Heart left ventricle (tissue), 13 donors: ENCODE measurements at regions not wholly inside any gene's neighbourhood (a gene's known extent, or its start where the extent isn't known, plus 50 kb on each side); places are given as distances from the start of the nearest gene placed in this dataset.
"Not testable (repeated sequence)": the region's sequence is repeated elsewhere in the genome, so short reads cannot be mapped to it uniquely, and the experiment has no call there.

Source experiments
- POLR2A ChIP-seq, 2 donors: fragments of 450-650 bp; IDR thresholded peaks; one replicate each; pipeline ENCODE4 v1.6.1; 2017; ENCODE audit warnings: antibody characterized with exemption in 2 of 2, mild to moderate bottlenecking in 2 of 2, moderate library complexity in 2 of 2
- TF ChIP-seq, protein P1 (sequence below), 12 donors: fragments of 200-600 bp; sonication (generic) in 4 of 12; IDR thresholded peaks; one replicate each; pipeline versions ENCODE4 v1.5.0 to v1.8.0; 2018 to 2022; ENCODE audit warnings: antibody characterized with exemption in 12 of 12, mild to moderate bottlenecking in 5 of 12
- donor health status: ischemic (EF 13 %, LVEDD 7.1; RV severe dilation, severe dysfunction).
- donor health status: DM: no; HTN: yes; CAD: no.
- donor health status: DM: no; HTN: no; CAD: no.
- donor health status: ischemic (EF 25% LVEDD 6.9; RV normal size, moderate dysfunction).
- donor health status: ischemic (EF 25% LVEDD 5.7; RV mildly dilated, moderate dysfunction).
- donor health status: ischemic (EF 35%, LVEDD 5.7; RV mildly dilated, moderate dysfunction).
- donor health status: nonischemic (EF 11% LVEDD 7.7; RV severe dilation, severe dysfunction).
- donor health status: DM: yes; HTN: yes; CAD: no.
- donor health status: PGD.
- donor health status: ischemic (EF 29% LVEDD 5.4; RV normal size, mild dysfunction).
- donor health status: nonischemic (EF 23%, LVEDD 6.1; RV moderate dilation, normal function).

DNA sequence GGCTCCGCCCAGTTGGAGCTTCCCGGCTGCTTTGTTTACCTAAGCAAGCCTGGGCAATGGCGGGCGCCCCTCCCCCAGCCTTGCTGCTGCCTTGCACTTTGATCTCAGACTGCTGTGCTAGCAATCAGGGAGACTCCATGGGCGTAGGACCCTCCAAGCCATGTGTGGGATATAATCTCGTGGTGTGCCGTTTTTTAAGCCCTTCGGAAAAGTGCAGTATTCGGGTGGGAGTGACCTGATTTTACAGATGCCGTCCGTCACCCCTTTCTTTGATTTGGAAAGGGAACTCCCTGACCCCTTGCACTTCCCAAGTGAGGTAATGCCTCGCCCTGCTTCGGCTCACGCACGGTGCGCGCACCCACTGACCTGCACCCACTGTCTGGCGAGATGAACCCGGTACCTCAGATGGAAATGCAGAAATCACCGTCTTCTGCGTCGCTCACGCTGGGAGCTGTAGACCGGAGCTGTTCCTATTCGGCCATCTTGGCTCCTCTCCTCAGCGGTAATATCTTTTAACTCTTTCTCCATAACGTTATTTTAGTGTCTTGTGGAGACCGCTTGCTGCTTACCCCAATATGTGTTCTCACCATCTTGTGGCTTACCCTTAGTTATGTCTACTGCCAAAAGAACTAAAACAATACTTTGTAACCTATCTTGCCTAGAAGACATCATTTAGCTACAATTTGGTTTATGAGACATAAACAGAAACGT lies 328.7 kb upstream of the EPHA5 start:
- TF ChIP-seq, protein P1, sequence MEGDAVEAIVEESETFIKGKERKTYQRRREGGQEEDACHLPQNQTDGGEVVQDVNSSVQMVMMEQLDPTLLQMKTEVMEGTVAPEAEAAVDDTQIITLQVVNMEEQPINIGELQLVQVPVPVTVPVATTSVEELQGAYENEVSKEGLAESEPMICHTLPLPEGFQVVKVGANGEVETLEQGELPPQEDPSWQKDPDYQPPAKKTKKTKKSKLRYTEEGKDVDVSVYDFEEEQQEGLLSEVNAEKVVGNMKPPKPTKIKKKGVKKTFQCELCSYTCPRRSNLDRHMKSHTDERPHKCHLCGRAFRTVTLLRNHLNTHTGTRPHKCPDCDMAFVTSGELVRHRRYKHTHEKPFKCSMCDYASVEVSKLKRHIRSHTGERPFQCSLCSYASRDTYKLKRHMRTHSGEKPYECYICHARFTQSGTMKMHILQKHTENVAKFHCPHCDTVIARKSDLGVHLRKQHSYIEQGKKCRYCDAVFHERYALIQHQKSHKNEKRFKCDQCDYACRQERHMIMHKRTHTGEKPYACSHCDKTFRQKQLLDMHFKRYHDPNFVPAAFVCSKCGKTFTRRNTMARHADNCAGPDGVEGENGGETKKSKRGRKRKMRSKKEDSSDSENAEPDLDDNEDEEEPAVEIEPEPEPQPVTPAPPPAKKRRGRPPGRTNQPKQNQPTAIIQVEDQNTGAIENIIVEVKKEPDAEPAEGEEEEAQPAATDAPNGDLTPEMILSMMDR (IDR thresholded peaks at IDR 0.05) = not testable (repeated sequence)
- not testable (repeated sequence) for TF ChIP-seq POLR2A (IDR thresholded peaks at IDR 0.05)
